ENCODE measurements at regions not wholly inside any gene's neighbourhood (a gene's known extent, or its start where the extent isn't known, plus 50 kb on each side); places are given as distances from the start of the nearest gene placed in this dataset.

GRCh38 chr18:3347286-3347803 is 85.4 kb downstream of the MYL12B start:
- TF ChIP-seq, protein P1, sequence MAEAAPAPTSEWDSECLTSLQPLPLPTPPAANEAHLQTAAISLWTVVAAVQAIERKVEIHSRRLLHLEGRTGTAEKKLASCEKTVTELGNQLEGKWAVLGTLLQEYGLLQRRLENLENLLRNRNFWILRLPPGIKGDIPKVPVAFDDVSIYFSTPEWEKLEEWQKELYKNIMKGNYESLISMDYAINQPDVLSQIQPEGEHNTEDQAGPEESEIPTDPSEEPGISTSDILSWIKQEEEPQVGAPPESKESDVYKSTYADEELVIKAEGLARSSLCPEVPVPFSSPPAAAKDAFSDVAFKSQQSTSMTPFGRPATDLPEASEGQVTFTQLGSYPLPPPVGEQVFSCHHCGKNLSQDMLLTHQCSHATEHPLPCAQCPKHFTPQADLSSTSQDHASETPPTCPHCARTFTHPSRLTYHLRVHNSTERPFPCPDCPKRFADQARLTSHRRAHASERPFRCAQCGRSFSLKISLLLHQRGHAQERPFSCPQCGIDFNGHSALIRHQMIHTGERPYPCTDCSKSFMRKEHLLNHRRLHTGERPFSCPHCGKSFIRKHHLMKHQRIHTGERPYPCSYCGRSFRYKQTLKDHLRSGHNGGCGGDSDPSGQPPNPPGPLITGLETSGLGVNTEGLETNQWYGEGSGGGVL (tag by site-specific recombination; IDR thresholded peaks at IDR 0.05) = no peak
- TF ChIP-seq ZBTB44 (tag by site-specific recombination; IDR thresholded peaks at IDR 0.05) (no peak), PRDM2 (tag by site-specific recombination; IDR thresholded peaks at IDR 0.05; ENCODE audit: borderline replicate concordance) (no peak), ZNF830 (tag by site-specific recombination; IDR thresholded peaks at IDR 0.05; ENCODE audit: low read depth) (no peak), ZBTB1 (tag by site-specific recombination; IDR thresholded peaks at IDR 0.05) (no peak), YY1 (tag by site-specific recombination; IDR thresholded peaks at IDR 0.05) (no peak), ATF2 (tag by site-specific recombination; IDR thresholded peaks at IDR 0.05; ENCODE audit: low read depth) (no peak)
